Loucy (cell line): ENCODE measurements at regions not wholly inside any gene's neighbourhood (a gene's known extent, or its start where the extent isn't known, plus 50 kb on each side); places are given as distances from the start of the nearest gene placed in this dataset.

Experiments
- H2AFZ ChIP-seq: fragments of 200-600 bp; sonication (generic); 2 replicates; pipeline ENCODE4 v1.6.0; 2016; ENCODE audit warnings: antibody characterized with exemption, mild to moderate bottlenecking, low read length, moderate library complexity
- H3F3A ChIP-seq: fragments of 200-600 bp; 2 replicates; pipeline ENCODE4 v1.6.0; 2016; ENCODE audit warnings: antibody characterized with exemption, low read depth, mild to moderate bottlenecking
- H3K27me3 ChIP-seq: fragments of 200-600 bp; sonication (generic); 2 replicates; pipeline ENCODE4 v1.6.1; 2014; ENCODE audit warnings: low read length, mild to moderate bottlenecking; ENCODE audit not compliant: insufficient read depth, poor library complexity, severe bottlenecking
- H3K36me3 ChIP-seq: fragments of 200-600 bp; sonication (generic); 2 replicates; pipeline ENCODE4 v1.6.1; 2016; ENCODE audit warnings: low read length; ENCODE audit not compliant: insufficient read depth
- H3K4me1 ChIP-seq: fragments of 200-600 bp; sonication (generic); 2 replicates; pipeline ENCODE4 v1.5.1; 2014; ENCODE audit warnings: low read length, mild to moderate bottlenecking; ENCODE audit not compliant: insufficient read depth, poor library complexity, severe bottlenecking
- H3K4me2 ChIP-seq: fragments of 200-600 bp; sonication (generic); 2 replicates; pipeline ENCODE4 v1.6.0; 2014; ENCODE audit warnings: antibody characterized with exemption, low read length, low read depth, mild to moderate bottlenecking; ENCODE audit not compliant: poor library complexity, severe bottlenecking
- H3K4me3 ChIP-seq: fragments of 200-600 bp; sonication (generic); 2 replicates; pipeline ENCODE4 v1.5.1; 2014; ENCODE audit warnings: low read length, mild to moderate bottlenecking, mixed read lengths; ENCODE audit not compliant: poor library complexity, severe bottlenecking
- H3K79me2 ChIP-seq: fragments of 200-600 bp; sonication (generic); 2 replicates; pipeline ENCODE4 v1.6.1; 2014; ENCODE audit warnings: low read length; ENCODE audit not compliant: insufficient read depth
- H3K9ac ChIP-seq: fragments of 200-600 bp; sonication (generic); 2 replicates; pipeline ENCODE4 v1.6.0; 2014; ENCODE audit warnings: mild to moderate bottlenecking, low read depth, low read length, moderate library complexity; ENCODE audit not compliant: poor library complexity, severe bottlenecking
- H3K9me2 ChIP-seq: fragments of 200-600 bp; sonication (generic); replicated peaks from 2 replicates; pipeline ENCODE4 v1.6.1; 2016; ENCODE audit warnings: low read depth, low read length, mixed read lengths
- H3K9me3 ChIP-seq: fragments of 200-600 bp; sonication (generic); 2 replicates; pipeline ENCODE4 v1.6.1; 2014; ENCODE audit warnings: mild to moderate bottlenecking, antibody characterized with exemption, low read length, low read depth; ENCODE audit not compliant: insufficient read depth
- H4K20me1 ChIP-seq: fragments of 200-600 bp; sonication (generic); 2 replicates; pipeline ENCODE4 v1.6.0; 2014; ENCODE audit warnings: antibody characterized with exemption, low read length, mild to moderate bottlenecking; ENCODE audit not compliant: insufficient read depth, poor library complexity, severe bottlenecking
- CTCF ChIP-seq: fragments of 200-600 bp; sonication (generic); conservative IDR thresholded peaks from 2 replicates; pipeline ENCODE4 v1.5.1; 2014; ENCODE audit warnings: mild to moderate bottlenecking, antibody characterized with exemption, low read length
- EZH2phosphoT487 ChIP-seq: fragments of 200-600 bp; IDR thresholded peaks from 2 replicates; pipeline ENCODE4 v1.6.1; 2018; ENCODE audit warnings: antibody characterized with exemption, mild to moderate bottlenecking, moderate library complexity, borderline replicate concordance

- no peaks in the 10 kb centered on the region for H3K79me2 ChIP-seq
- no peaks in the 10 kb centered on the region for H4K20me1 ChIP-seq
- no peak overlapping the region for H3K9ac ChIP-seq
Measured at GRCh38 chr14:104505085-104506074, 74.2 kb upstream of the C14orf180 start.

GRCh38 chr14:104506461-104507253, 72.9 kb upstream of the C14orf180 start:
- Histone ChIP-seq H3K9me3 (no peaks in the 10 kb centered on the region; the same call in 1 of the 2 replicates), H3K4me1 (no peaks in the 10 kb centered on the region), H3K36me3 (no peaks in the 10 kb centered on the region), H3K4me3 (no peak overlapping the region), H3K9me2 (no peaks in the 10 kb centered on the region), H3K9ac (no peak overlapping the region), H4K20me1 (no peaks in the 10 kb centered on the region), H3K27me3 (no peaks in the 10 kb centered on the region), H2AFZ (no peak overlapping the region), H3F3A (no peaks in the 10 kb centered on the region), H3K4me2 (no peak overlapping the region), H3K79me2 (no peaks in the 10 kb centered on the region)
- TF ChIP-seq EZH2phosphoT487 (no peak), CTCF (no peak)

More at GRCh38 chr14:104505085-104506074, 74.2 kb upstream of the C14orf180 start:
- Histone ChIP-seq H3K9me2 (no peaks in the 10 kb centered on the region), H2AFZ (no peak overlapping the region), H3K36me3 (no peaks in the 10 kb centered on the region), H3K4me2 (no peak overlapping the region), H3F3A (no peaks in the 10 kb centered on the region), H3K4me1 (no peaks in the 10 kb centered on the region), H3K27me3 (no peaks in the 10 kb centered on the region), H3K4me3 (no peak overlapping the region), H3K9me3 (no peaks in the 10 kb centered on the region; the same call in 1 of the 2 replicates)
- no peak for TF ChIP-seq EZH2phosphoT487

GRCh38 chr14:104507443-104507842, 72.1 kb upstream of the C14orf180 start:
- Histone ChIP-seq H3K36me3 (no peaks in the 10 kb centered on the region), H3K27me3 (no peaks in the 10 kb centered on the region), H4K20me1 (no peaks in the 10 kb centered on the region), H3K4me2 (no peak overlapping the region), H3F3A (no peaks in the 10 kb centered on the region), H2AFZ (no peak overlapping the region), H3K9me2 (no peaks in the 10 kb centered on the region), H3K9ac (no peak overlapping the region), H3K4me1 (no peaks in the 10 kb centered on the region), H3K9me3 (no peaks in the 10 kb centered on the region; the same call in 1 of the 2 replicates), H3K4me3 (no peak overlapping the region), H3K79me2 (no peaks in the 10 kb centered on the region)
- TF ChIP-seq EZH2phosphoT487 (no peak), CTCF (no peak)
